ENCODE measurements at regions not wholly inside any gene's neighbourhood (a gene's known extent, or its start where the extent isn't known, plus 50 kb on each side); places are given as distances from the start of the nearest gene placed in this dataset.

- Histone ChIP-seq H3K27ac (ENCODE audit: low read depth in 2 of 2, low read length in 1 of 2) (no peak overlapping the region), H3K9me3 (ENCODE audit: control insufficient read depth in 2 of 2, insufficient read depth in 1 of 2, low read depth in 1 of 2, low read length in 1 of 2) (no peaks in the 10 kb centered on the region), H3K4me1 (ENCODE audit: control insufficient read depth in 2 of 2, insufficient read depth in 2 of 2, low read length in 1 of 2) (no peaks in the 10 kb centered on the region), H3K27me3 (ENCODE audit: control insufficient read depth in 1 of 2, insufficient read depth in 2 of 2, low read length in 2 of 2) (no peaks in the 10 kb centered on the region), H3K36me3 (ENCODE audit: control insufficient read depth in 2 of 2, insufficient read depth in 2 of 2, low read length in 1 of 2) (no peaks in the 10 kb centered on the region), H3K4me3 (ENCODE audit: low read depth in 1 of 2, low read length in 2 of 2) (no peak overlapping the region)
- WGBS, 2 donors: 48 to 76% methylated on average over 2 of the region's 2 CpGs
These were observed 388.0 kb downstream of the ICE1 start for GRCh38 chr5:5810461-5810860.

DNA sequence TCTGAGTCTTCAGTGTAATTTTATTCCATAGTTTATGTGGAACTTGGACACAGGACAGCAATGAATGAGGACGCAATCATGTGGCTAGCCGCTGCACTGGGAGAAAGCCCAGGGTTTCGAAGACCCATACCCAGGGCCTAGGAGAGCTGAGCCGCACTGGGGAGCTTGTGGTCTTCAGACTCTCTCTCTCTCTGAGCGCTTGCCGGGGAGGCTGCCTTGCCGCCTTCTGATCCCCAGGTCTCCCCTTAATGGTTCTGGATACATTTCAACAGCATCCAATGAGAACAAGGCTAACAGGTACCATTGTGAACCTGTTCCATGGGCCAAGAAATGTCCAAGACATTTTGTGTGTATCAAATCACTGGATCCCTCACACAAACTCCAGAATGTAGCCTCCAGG is 383.4 kb downstream of the ICE1 start:
- H3K9me3 ChIP-seq (ENCODE audit: control insufficient read depth in 2 of 2, insufficient read depth in 1 of 2, low read depth in 1 of 2, low read length in 1 of 2): peaks cover 0 to 5% of the 10 kb centered on the region in 2 donors
- no peaks in the 10 kb centered on the region for H3K27me3 ChIP-seq (ENCODE audit: control insufficient read depth in 1 of 2, insufficient read depth in 2 of 2, low read length in 2 of 2)
- no peak overlapping the region for H3K27ac ChIP-seq (ENCODE audit: low read depth in 2 of 2, low read length in 1 of 2)
- no peak overlapping the region for H3K4me3 ChIP-seq (ENCODE audit: low read depth in 1 of 2, low read length in 2 of 2)
- no peaks in the 10 kb centered on the region for H3K36me3 ChIP-seq (ENCODE audit: control insufficient read depth in 2 of 2, insufficient read depth in 2 of 2, low read length in 1 of 2)
- WGBS, 2 donors: 91 to 97% methylated on average over 7 of the region's 7 CpGs
- no peaks in the 10 kb centered on the region for H3K4me1 ChIP-seq (ENCODE audit: control insufficient read depth in 2 of 2, insufficient read depth in 2 of 2, low read length in 1 of 2)

DNA sequence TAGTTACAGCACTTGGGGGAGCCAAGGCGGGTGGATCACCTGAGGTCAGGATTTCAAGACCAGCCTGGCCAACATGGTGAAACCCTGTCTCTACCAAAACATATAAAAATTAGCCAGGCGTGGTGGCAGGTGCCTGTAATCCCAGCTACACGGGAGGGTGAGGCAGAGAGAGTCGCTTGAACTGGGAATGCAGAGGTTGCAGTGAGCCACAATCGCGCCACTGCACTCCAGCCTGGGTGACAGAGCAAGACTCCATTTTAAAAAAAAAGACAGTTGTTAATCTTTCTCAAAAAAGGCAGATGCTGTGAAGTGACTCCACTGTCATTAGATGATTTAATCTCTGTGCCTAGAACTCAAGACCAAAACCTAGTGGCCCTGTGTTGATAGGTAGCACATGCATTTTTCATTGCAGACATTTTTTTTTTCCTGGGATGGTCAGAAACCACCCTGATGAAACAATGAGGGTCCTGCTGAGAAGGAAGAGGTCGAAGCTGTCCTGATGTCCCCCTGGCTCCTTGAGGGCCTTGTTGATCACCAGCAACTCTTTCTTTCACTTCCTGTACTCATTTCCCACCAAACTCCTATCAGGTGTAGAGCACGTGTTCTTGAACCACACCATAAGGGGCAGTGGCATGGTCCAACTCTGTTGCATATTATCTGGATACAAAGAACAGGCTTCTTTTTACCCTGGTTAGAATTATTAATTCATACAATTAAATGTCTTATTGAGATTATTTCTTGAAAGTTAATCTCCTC is 382.2 kb downstream of the ICE1 start:
- 81 to 85% methylated on average over 8 of the region's 8 CpGs for WGBS, 2 donors
- no peaks in the 10 kb centered on the region for H3K4me1 ChIP-seq (ENCODE audit: control insufficient read depth in 2 of 2, insufficient read depth in 2 of 2, low read length in 1 of 2)
- H3K27me3 ChIP-seq (ENCODE audit: control insufficient read depth in 1 of 2, insufficient read depth in 2 of 2, low read length in 2 of 2): no peaks in the 10 kb centered on the region
- no peaks in the 10 kb centered on the region for H3K36me3 ChIP-seq (ENCODE audit: control insufficient read depth in 2 of 2, insufficient read depth in 2 of 2, low read length in 1 of 2)
- no peak overlapping the region for H3K4me3 ChIP-seq (ENCODE audit: low read depth in 1 of 2, low read length in 2 of 2)
- no peak overlapping the region for H3K27ac ChIP-seq (ENCODE audit: low read depth in 2 of 2, low read length in 1 of 2)
- H3K9me3 ChIP-seq (ENCODE audit: control insufficient read depth in 2 of 2, insufficient read depth in 1 of 2, low read depth in 1 of 2, low read length in 1 of 2): peaks cover 0 to 5% of the 10 kb centered on the region in 2 donors

DNA sequence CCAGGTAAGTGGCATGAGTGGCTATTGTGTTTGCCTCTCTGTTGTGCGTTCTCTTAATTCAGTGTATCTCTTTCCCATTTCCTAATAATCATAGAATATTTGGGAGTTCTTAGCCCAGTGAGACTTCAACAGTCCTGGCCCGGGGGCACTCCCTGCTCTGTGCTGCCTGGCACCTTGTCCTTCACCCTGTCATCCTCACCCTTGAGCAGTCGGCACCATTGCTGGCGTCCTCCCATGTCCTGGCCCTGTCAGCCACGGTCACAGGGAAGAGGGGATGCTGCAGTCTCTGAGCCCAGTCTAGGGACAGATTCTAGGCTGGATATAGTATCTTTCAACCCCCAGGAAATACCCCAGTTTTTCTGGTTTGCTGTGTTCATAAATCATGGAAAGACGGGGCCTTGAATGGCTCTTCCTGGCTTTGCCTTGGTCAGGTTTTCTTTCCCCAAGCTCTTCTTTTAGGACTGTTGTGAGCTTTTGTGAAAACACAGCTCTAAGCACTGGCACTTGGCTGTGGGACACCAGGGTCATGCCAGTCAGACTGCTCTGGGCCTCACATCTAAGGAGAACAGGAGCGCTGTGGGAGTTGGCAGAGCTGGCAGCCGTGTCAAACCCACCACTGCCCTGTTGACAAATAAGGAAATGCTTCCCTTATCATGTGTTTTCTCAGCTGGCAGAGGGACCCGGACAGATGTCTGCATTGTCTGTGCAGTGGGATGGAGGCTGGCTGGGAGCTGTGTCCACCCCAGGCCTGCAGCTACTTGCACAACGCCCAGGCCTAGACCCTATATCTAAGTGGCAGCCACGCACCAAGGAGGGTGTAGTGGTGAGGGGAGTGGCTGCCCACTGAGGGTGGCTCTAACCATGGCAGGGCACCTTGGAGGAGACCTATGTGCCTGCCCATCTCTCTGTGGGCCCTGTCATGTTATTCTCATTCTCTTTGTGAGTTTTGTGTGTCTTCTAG is 378.6 kb downstream of the ICE1 start:
- no peaks in the 10 kb centered on the region for H3K4me1 ChIP-seq (ENCODE audit: control insufficient read depth in 2 of 2, insufficient read depth in 2 of 2, low read length in 1 of 2)
- no peak overlapping the region for H3K27ac ChIP-seq (ENCODE audit: low read depth in 2 of 2, low read length in 1 of 2)
- no peaks in the 10 kb centered on the region for H3K27me3 ChIP-seq (ENCODE audit: control insufficient read depth in 1 of 2, insufficient read depth in 2 of 2, low read length in 2 of 2)
- no peak overlapping the region for H3K4me3 ChIP-seq (ENCODE audit: low read depth in 1 of 2, low read length in 2 of 2)
- H3K36me3 ChIP-seq (ENCODE audit: control insufficient read depth in 2 of 2, insufficient read depth in 2 of 2, low read length in 1 of 2): no peaks in the 10 kb centered on the region
- 71 to 82% methylated on average over 11 of the region's 11 CpGs for WGBS, 2 donors
- H3K9me3 ChIP-seq (ENCODE audit: control insufficient read depth in 2 of 2, insufficient read depth in 1 of 2, low read depth in 1 of 2, low read length in 1 of 2): peaks cover 0 to 5% of the 10 kb centered on the region in 2 donors

- H3K9me3 ChIP-seq (ENCODE audit: control insufficient read depth in 2 of 2, insufficient read depth in 1 of 2, low read depth in 1 of 2, low read length in 1 of 2): peaks cover 0 to 5% of the 10 kb centered on the region in 2 donors
- no peak overlapping the region for H3K27ac ChIP-seq (ENCODE audit: low read depth in 2 of 2, low read length in 1 of 2)
- WGBS, 2 donors: 79 to 85% methylated on average over 3 of the region's 3 CpGs
- no peaks in the 10 kb centered on the region for H3K36me3 ChIP-seq (ENCODE audit: control insufficient read depth in 2 of 2, insufficient read depth in 2 of 2, low read length in 1 of 2)
- H3K4me1 ChIP-seq (ENCODE audit: control insufficient read depth in 2 of 2, insufficient read depth in 2 of 2, low read length in 1 of 2): no peaks in the 10 kb centered on the region
- no peak overlapping the region for H3K4me3 ChIP-seq (ENCODE audit: low read depth in 1 of 2, low read length in 2 of 2)
- H3K27me3 ChIP-seq (ENCODE audit: control insufficient read depth in 1 of 2, insufficient read depth in 2 of 2, low read length in 2 of 2): no peaks in the 10 kb centered on the region
These were observed 377.3 kb downstream of the ICE1 start for GRCh38 chr5:5799826-5800225.

GRCh38 chr5:5799229-5799628 is 376.8 kb downstream of the ICE1 start:
- no peaks in the 10 kb centered on the region for H3K36me3 ChIP-seq (ENCODE audit: control insufficient read depth in 2 of 2, insufficient read depth in 2 of 2, low read length in 1 of 2)
- no peaks in the 10 kb centered on the region for H3K27me3 ChIP-seq (ENCODE audit: control insufficient read depth in 1 of 2, insufficient read depth in 2 of 2, low read length in 2 of 2)
- WGBS, 2 donors: 87 to 92% methylated on average over 4 of the region's 4 CpGs
- peaks cover 0 to 5% of the 10 kb centered on the region in 2 donors for H3K9me3 ChIP-seq (ENCODE audit: control insufficient read depth in 2 of 2, insufficient read depth in 1 of 2, low read depth in 1 of 2, low read length in 1 of 2)
- no peaks in the 10 kb centered on the region for H3K4me1 ChIP-seq (ENCODE audit: control insufficient read depth in 2 of 2, insufficient read depth in 2 of 2, low read length in 1 of 2)
- H3K27ac ChIP-seq (ENCODE audit: low read depth in 2 of 2, low read length in 1 of 2): no peak overlapping the region
- H3K4me3 ChIP-seq (ENCODE audit: low read depth in 1 of 2, low read length in 2 of 2): no peak overlapping the region

DNA sequence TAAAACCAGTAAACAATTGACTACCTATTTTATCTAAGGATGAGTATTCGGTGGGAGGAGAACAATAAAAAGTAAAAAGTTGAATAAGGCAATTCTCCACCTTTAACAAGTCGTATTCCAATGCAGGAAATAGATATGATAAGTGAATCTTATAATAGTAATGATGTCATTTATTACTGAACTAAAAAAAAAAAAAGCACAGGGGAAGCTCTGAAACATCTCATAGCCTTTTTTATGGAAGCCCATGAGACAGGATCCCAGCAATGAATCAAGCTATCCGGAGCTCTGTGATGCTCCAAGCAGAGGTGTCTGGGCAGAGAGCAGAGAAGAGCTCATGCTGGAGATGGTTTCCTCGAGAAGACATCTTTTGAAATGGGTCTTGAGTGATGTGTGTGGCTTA is 376.0 kb downstream of the ICE1 start:
- Histone ChIP-seq H3K9me3 (ENCODE audit: control insufficient read depth in 2 of 2, insufficient read depth in 1 of 2, low read depth in 1 of 2, low read length in 1 of 2) (peaks cover 0 to 5% of the 10 kb centered on the region in 2 donors), H3K4me1 (ENCODE audit: control insufficient read depth in 2 of 2, insufficient read depth in 2 of 2, low read length in 1 of 2) (no peaks in the 10 kb centered on the region), H3K4me3 (ENCODE audit: low read depth in 1 of 2, low read length in 2 of 2) (no peak overlapping the region), H3K27me3 (ENCODE audit: control insufficient read depth in 1 of 2, insufficient read depth in 2 of 2, low read length in 2 of 2) (no peaks in the 10 kb centered on the region), H3K27ac (ENCODE audit: low read depth in 2 of 2, low read length in 1 of 2) (no peak overlapping the region), H3K36me3 (ENCODE audit: control insufficient read depth in 2 of 2, insufficient read depth in 2 of 2, low read length in 1 of 2) (no peaks in the 10 kb centered on the region)
- 39 to 41% methylated on average over 4 of the region's 4 CpGs for WGBS, 2 donors

DNA sequence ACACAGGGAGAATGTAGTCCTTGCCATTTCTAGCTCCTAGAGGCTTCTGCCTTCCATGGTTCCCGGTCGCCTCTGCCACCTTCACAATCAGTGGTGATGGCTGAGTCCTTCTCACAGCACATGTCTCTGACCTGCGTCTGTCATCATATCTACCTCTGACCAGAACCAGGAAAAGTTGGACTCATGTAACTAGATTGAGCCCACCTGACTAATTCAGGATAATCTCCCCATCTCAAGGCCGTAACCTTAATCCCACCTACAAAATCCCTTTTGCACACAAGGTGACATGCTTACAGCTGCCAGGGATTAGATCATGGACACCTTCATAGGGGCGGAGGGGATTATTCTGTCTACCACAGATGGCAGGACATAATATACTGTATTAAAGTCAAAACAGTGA is 375.6 kb downstream of the ICE1 start:
- Histone ChIP-seq H3K27me3 (ENCODE audit: control insufficient read depth in 1 of 2, insufficient read depth in 2 of 2, low read length in 2 of 2) (no peaks in the 10 kb centered on the region), H3K9me3 (ENCODE audit: control insufficient read depth in 2 of 2, insufficient read depth in 1 of 2, low read depth in 1 of 2, low read length in 1 of 2) (peaks cover 0 to 5% of the 10 kb centered on the region in 2 donors), H3K27ac (ENCODE audit: low read depth in 2 of 2, low read length in 1 of 2) (no peak overlapping the region), H3K36me3 (ENCODE audit: control insufficient read depth in 2 of 2, insufficient read depth in 2 of 2, low read length in 1 of 2) (no peaks in the 10 kb centered on the region), H3K4me1 (ENCODE audit: control insufficient read depth in 2 of 2, insufficient read depth in 2 of 2, low read length in 1 of 2) (no peaks in the 10 kb centered on the region), H3K4me3 (ENCODE audit: low read depth in 1 of 2, low read length in 2 of 2) (no peak overlapping the region)
- WGBS, 2 donors: 89% methylated on average over 5 of the region's 5 CpGs

DNA sequence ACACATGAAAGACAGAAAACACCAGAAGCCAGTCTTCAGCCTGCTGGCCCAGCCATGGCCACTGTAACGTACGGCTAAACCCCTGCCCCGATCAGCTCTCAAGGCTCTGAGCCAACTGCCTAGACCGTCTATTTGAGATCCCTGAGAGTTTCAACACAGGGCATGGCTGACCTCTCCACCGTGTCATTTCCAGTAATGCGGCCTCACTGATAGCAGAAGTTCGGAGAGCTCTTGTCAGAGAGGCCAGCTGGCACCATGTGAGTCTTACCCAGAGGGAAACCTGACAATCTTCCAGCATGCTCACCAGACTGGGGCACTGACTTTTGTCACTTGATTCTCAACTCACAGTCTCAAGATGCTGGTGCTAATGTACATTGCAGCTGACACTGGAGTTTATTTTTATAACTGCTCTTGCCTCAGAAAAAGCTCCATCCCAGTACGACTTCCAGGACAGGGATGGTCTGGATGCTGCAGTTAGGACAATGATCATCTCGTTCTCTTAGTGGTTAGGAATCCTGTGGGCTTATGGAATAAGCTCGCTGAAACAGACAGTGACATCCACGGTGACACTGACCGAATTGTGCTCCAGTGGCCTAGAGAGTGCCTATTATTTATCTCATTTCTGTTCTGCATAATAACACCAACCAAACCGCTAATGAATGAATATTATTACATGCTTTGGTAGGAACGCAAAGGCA is 372.7 kb downstream of the ICE1 start:
- 76 to 79% methylated on average over 14 of the region's 14 CpGs for WGBS, 2 donors
- Histone ChIP-seq H3K27me3 (ENCODE audit: control insufficient read depth in 1 of 2, insufficient read depth in 2 of 2, low read length in 2 of 2) (no peaks in the 10 kb centered on the region), H3K4me1 (ENCODE audit: control insufficient read depth in 2 of 2, insufficient read depth in 2 of 2, low read length in 1 of 2) (no peaks in the 10 kb centered on the region), H3K36me3 (ENCODE audit: control insufficient read depth in 2 of 2, insufficient read depth in 2 of 2, low read length in 1 of 2) (no peaks in the 10 kb centered on the region), H3K27ac (ENCODE audit: low read depth in 2 of 2, low read length in 1 of 2) (no peak overlapping the region), H3K4me3 (ENCODE audit: low read depth in 1 of 2, low read length in 2 of 2) (no peak overlapping the region), H3K9me3 (ENCODE audit: control insufficient read depth in 2 of 2, insufficient read depth in 1 of 2, low read depth in 1 of 2, low read length in 1 of 2) (peaks cover 0 to 2% of the 10 kb centered on the region in 2 donors)
